ENCODE measurements at regions not wholly inside any gene's neighbourhood (a gene's known extent, or its start where the extent isn't known, plus 50 kb on each side); places are given as distances from the start of the nearest gene placed in this dataset.

GRCh38 chr7:106466867-106467266, 182.1 kb upstream of the NAMPT start:
- H3K4me1 ChIP-seq (ENCODE audit: control insufficient read depth, extremely low read depth, insufficient read depth, low read length), result peaks cover 8% of the 10 kb centered on the region
- H2AFZ ChIP-seq (ENCODE audit: control insufficient read depth, low read length), result no peak overlapping the region
- DNase-seq (ENCODE audit: low read depth, low spot score) (no peak), FAIRE-seq (no peak)
- H3K79me2 ChIP-seq (ENCODE audit: control insufficient read depth, insufficient read depth, low read length), result no peaks in the 10 kb centered on the region
- H4K20me1 ChIP-seq (ENCODE audit: control insufficient read depth, extremely low read depth, insufficient read depth, low read length), result no peaks in the 10 kb centered on the region
- H3K36me3 ChIP-seq (ENCODE audit: control insufficient read depth in 2 of 2, extremely low read depth in 1 of 2, insufficient read depth in 2 of 2, low read length in 2 of 2), result no peaks in the 10 kb centered on the region
- no peak overlapping the region for H3K4me3 ChIP-seq (ENCODE audit: control insufficient read depth in 2 of 3, extremely low read depth in 1 of 3, insufficient read depth in 2 of 3, low read depth in 1 of 3, low read length in 3 of 3)
- no peaks in the 10 kb centered on the region for H3K9me3 ChIP-seq (ENCODE audit: control insufficient read depth, low read depth, low read length)
- dilution Hi-C loops (cut with MboI; ENCODE audit: extremely low pct_ligation_motif_present, low sequenced_read_pairs), result no loop called here
- no peak overlapping the region for H3K4me2 ChIP-seq (ENCODE audit: control insufficient read depth, extremely low read depth, insufficient read depth, low read depth, low read length)
- no peaks in the 10 kb centered on the region for H3K9me1 ChIP-seq (ENCODE audit: control insufficient read depth, extremely low read depth, insufficient read depth, low read length)
- no peak for TF ChIP-seq EZH2 (IDR thresholded peaks at IDR 0.05; ENCODE audit: low read length)
- TF ChIP-seq CTCF (optimal IDR thresholded peaks at IDR 0.05 in 1 of 3, IDR thresholded peaks at IDR 0.05 in 1 of 3, conservative IDR thresholded peaks at IDR 0.05 in 1 of 3; ENCODE audit: extremely low read depth in 1 of 3, insufficient read depth in 2 of 3, low read length in 3 of 3), result no peak
- H3K27me3 ChIP-seq (ENCODE audit: control insufficient read depth, extremely low read depth, insufficient read depth, low read length), result no peaks in the 10 kb centered on the region
- no peak overlapping the region for H3K9ac ChIP-seq (ENCODE audit: control insufficient read depth, extremely low read depth, insufficient read depth, low read length)
- no peak overlapping the region for H3K27ac ChIP-seq (ENCODE audit: control insufficient read depth, insufficient read depth, low read length)

GRCh38 chr7:106465704-106466468, 181.1 kb upstream of the NAMPT start:
- no peaks in the 10 kb centered on the region for H3K27me3 ChIP-seq (ENCODE audit: control insufficient read depth, extremely low read depth, insufficient read depth, low read length)
- H4K20me1 ChIP-seq (ENCODE audit: control insufficient read depth, extremely low read depth, insufficient read depth, low read length), result no peaks in the 10 kb centered on the region
- no peak overlapping the region for H3K27ac ChIP-seq (ENCODE audit: control insufficient read depth, insufficient read depth, low read length)
- no peaks in the 10 kb centered on the region for H3K36me3 ChIP-seq (ENCODE audit: control insufficient read depth in 2 of 2, extremely low read depth in 1 of 2, insufficient read depth in 2 of 2, low read length in 2 of 2)
- H3K4me3 ChIP-seq (ENCODE audit: control insufficient read depth in 2 of 3, extremely low read depth in 1 of 3, insufficient read depth in 2 of 3, low read depth in 1 of 3, low read length in 3 of 3), result no peak overlapping the region
- H3K9me3 ChIP-seq (ENCODE audit: control insufficient read depth, low read depth, low read length), result no peaks in the 10 kb centered on the region
- no peak overlapping the region for H2AFZ ChIP-seq (ENCODE audit: control insufficient read depth, low read length)
- dilution Hi-C loops (cut with MboI; ENCODE audit: extremely low pct_ligation_motif_present, low sequenced_read_pairs), result no loop called here
- no peak overlapping the region for H3K4me2 ChIP-seq (ENCODE audit: control insufficient read depth, extremely low read depth, insufficient read depth, low read depth, low read length)
- no peak overlapping the region for H3K9ac ChIP-seq (ENCODE audit: control insufficient read depth, extremely low read depth, insufficient read depth, low read length)
- DNase-seq (ENCODE audit: low read depth, low spot score), result no peak
- peaks cover 18% of the 10 kb centered on the region for H3K4me1 ChIP-seq (ENCODE audit: control insufficient read depth, extremely low read depth, insufficient read depth, low read length)
- H3K9me1 ChIP-seq (ENCODE audit: control insufficient read depth, extremely low read depth, insufficient read depth, low read length), result no peaks in the 10 kb centered on the region
- no peak for FAIRE-seq
- H3K79me2 ChIP-seq (ENCODE audit: control insufficient read depth, insufficient read depth, low read length), result no peaks in the 10 kb centered on the region
- TF ChIP-seq EZH2 (IDR thresholded peaks at IDR 0.05; ENCODE audit: low read length) (no peak), CTCF (optimal IDR thresholded peaks at IDR 0.05 in 1 of 3, IDR thresholded peaks at IDR 0.05 in 1 of 3, conservative IDR thresholded peaks at IDR 0.05 in 1 of 3; ENCODE audit: extremely low read depth in 1 of 3, insufficient read depth in 2 of 3, low read length in 3 of 3) (no peak)
